ENCODE measurements at regions not wholly inside any gene's neighbourhood (a gene's known extent, or its start where the extent isn't known, plus 50 kb on each side); places are given as distances from the start of the nearest gene placed in this dataset.

GRCh38 chr11:104225047-104225446 lies 61.1 kb upstream of the PDGFD start:
- no peaks in the 10 kb centered on the region for H3K9me2 ChIP-seq (replicated peaks; ENCODE audit: insufficient read depth, low read length)
- H3K36me3 ChIP-seq (ENCODE audit: low read length), result no peaks in the 10 kb centered on the region
- H3F3A ChIP-seq (ENCODE audit: insufficient read depth), result no peaks in the 10 kb centered on the region
- H3K79me2 ChIP-seq (ENCODE audit: insufficient read depth, low read length), result no peaks in the 10 kb centered on the region
- no peaks in the 10 kb centered on the region for H3K9me3 ChIP-seq (ENCODE audit: insufficient read depth, low read length)
- H2AFZ ChIP-seq (ENCODE audit: low read depth, low read length, severe bottlenecking), result no peak overlapping the region
- H3K4me3 ChIP-seq (ENCODE audit: insufficient read depth, low read length, poor library complexity, severe bottlenecking), result no peak overlapping the region
- H3K9ac ChIP-seq (ENCODE audit: low read length), result no peak overlapping the region
- TF ChIP-seq CTCF (IDR thresholded peaks at IDR 0.05; ENCODE audit: insufficient read depth, low read length, poor library complexity, severe bottlenecking) (no peak), EZH2phosphoT487 (conservative IDR thresholded peaks at IDR 0.05; ENCODE audit: low read length) (no peak)
- H3K27me3 ChIP-seq (ENCODE audit: low read length), result no peaks in the 10 kb centered on the region
- H3K27ac ChIP-seq (ENCODE audit: low read depth, low read length), result no peak overlapping the region
- no peak overlapping the region for H3K4me2 ChIP-seq (ENCODE audit: low read depth, low read length, poor library complexity, severe bottlenecking)
- H4K20me1 ChIP-seq (ENCODE audit: low read depth, low read length), result no peaks in the 10 kb centered on the region

GRCh38 chr11:104222464-104222863 lies 58.5 kb upstream of the PDGFD start:
- Histone ChIP-seq H3K9me3 (ENCODE audit: insufficient read depth, low read length) (no peaks in the 10 kb centered on the region), H3K4me2 (ENCODE audit: low read depth, low read length, poor library complexity, severe bottlenecking) (peak overlapping the region; percentile 41), H3K4me3 (ENCODE audit: insufficient read depth, low read length, poor library complexity, severe bottlenecking) (no peak overlapping the region), H3K79me2 (ENCODE audit: insufficient read depth, low read length) (no peaks in the 10 kb centered on the region), H3K9me2 (replicated peaks; ENCODE audit: insufficient read depth, low read length) (no peaks in the 10 kb centered on the region), H3F3A (ENCODE audit: insufficient read depth) (no peaks in the 10 kb centered on the region), H2AFZ (ENCODE audit: low read depth, low read length, severe bottlenecking) (peak overlapping the region; percentile 13), H3K9ac (ENCODE audit: low read length) (0 out of 2 replicates have a peak overlapping the region, but pooled peaks have one; percentile 9), H3K27me3 (ENCODE audit: low read length) (no peaks in the 10 kb centered on the region), H3K27ac (ENCODE audit: low read depth, low read length) (peak overlapping the region; percentile 62; the same call in 1 of the 2 replicates), H3K36me3 (ENCODE audit: low read length) (no peaks in the 10 kb centered on the region), H4K20me1 (ENCODE audit: low read depth, low read length) (no peaks in the 10 kb centered on the region)
- TF ChIP-seq CTCF (IDR thresholded peaks at IDR 0.05; ENCODE audit: insufficient read depth, low read length, poor library complexity, severe bottlenecking) (no peak), EZH2phosphoT487 (conservative IDR thresholded peaks at IDR 0.05; ENCODE audit: low read length) (no peak)

GRCh38 chr11:104221455-104221854 lies 57.5 kb upstream of the PDGFD start:
- H3K79me2 ChIP-seq (ENCODE audit: insufficient read depth, low read length), result no peaks in the 10 kb centered on the region
- H3K9ac ChIP-seq (ENCODE audit: low read length), result peak overlapping the region; percentile 9; the same call in 1 of the 2 replicates
- peak overlapping the region; percentile 41 for H3K4me2 ChIP-seq (ENCODE audit: low read depth, low read length, poor library complexity, severe bottlenecking)
- H3K36me3 ChIP-seq (ENCODE audit: low read length), result no peaks in the 10 kb centered on the region
- H3K9me3 ChIP-seq (ENCODE audit: insufficient read depth, low read length), result no peaks in the 10 kb centered on the region
- no peaks in the 10 kb centered on the region for H3F3A ChIP-seq (ENCODE audit: insufficient read depth)
- no peaks in the 10 kb centered on the region for H3K9me2 ChIP-seq (replicated peaks; ENCODE audit: insufficient read depth, low read length)
- H3K4me3 ChIP-seq (ENCODE audit: insufficient read depth, low read length, poor library complexity, severe bottlenecking), result no peak overlapping the region
- no peaks in the 10 kb centered on the region for H4K20me1 ChIP-seq (ENCODE audit: low read depth, low read length)
- no peaks in the 10 kb centered on the region for H3K27me3 ChIP-seq (ENCODE audit: low read length)
- TF ChIP-seq CTCF (IDR thresholded peaks at IDR 0.05; ENCODE audit: insufficient read depth, low read length, poor library complexity, severe bottlenecking) (no peak), EZH2phosphoT487 (conservative IDR thresholded peaks at IDR 0.05; ENCODE audit: low read length) (no peak)
- peak overlapping the region; percentile 62 for H3K27ac ChIP-seq (ENCODE audit: low read depth, low read length)
- peak overlapping the region; percentile 13 for H2AFZ ChIP-seq (ENCODE audit: low read depth, low read length, severe bottlenecking)

Data from SU-DHL-6 (cell line).